CD14-positive monocyte (primary cell): ENCODE measurements at regions not wholly inside any gene's neighbourhood (a gene's known extent, or its start where the extent isn't known, plus 50 kb on each side); places are given as distances from the start of the nearest gene placed in this dataset. TPM values are rescaled to one million over a fixed set of nuclear protein-coding genes. Genes with fewer than 3 reads are reported as not detected.

ENCODE experiments used
- DNase-seq, 3 donors: peaks; one replicate each; pipeline ENCODE4 v3.0.0-alpha.2; 2011 to 2022
- H2AFZ ChIP-seq: 2 replicates; pipeline ENCODE4 v1.6.0; 2012; ENCODE audit warnings: mild to moderate bottlenecking, low read depth, low read length, inconsistent platforms; ENCODE audit not compliant: insufficient read depth, poor library complexity, severe bottlenecking
- H3K27ac ChIP-seq, 2 donors: 1 replicate in 1 of 2; 2 replicates in 1 of 2; pipeline ENCODE4 v1.5.1; 2012 to 2013; ENCODE audit warnings: low read length in 2 of 2, control low read depth in 1 of 2, inconsistent platforms in 1 of 2, low read depth in 1 of 2, mild to moderate bottlenecking in 1 of 2
- H3K27me3 ChIP-seq, 2 donors: one replicate each; pipeline versions ENCODE4 v1.6.0 to v1.6.1; 2011 to 2013; ENCODE audit warnings: low read length in 2 of 2; ENCODE audit not compliant: control insufficient read depth in 2 of 2, insufficient read depth in 2 of 2
- H3K36me3 ChIP-seq, 2 donors: replicated peaks in 1 of 2; 1 replicate in 1 of 2; 2 replicates in 1 of 2; pipeline versions ENCODE4 v1.5.1 to v1.6.1; 2012 to 2013; ENCODE audit warnings: low read length in 2 of 2, control low read depth in 1 of 2, inconsistent platforms in 1 of 2, mild to moderate bottlenecking in 1 of 2; ENCODE audit not compliant: insufficient read depth in 2 of 2, control insufficient read depth in 1 of 2
- H3K4me1 ChIP-seq, 2 donors: 1 replicate in 1 of 2; 2 replicates in 1 of 2; pipeline versions ENCODE4 v1.5.1 to v1.6.1; 2012 to 2013; ENCODE audit warnings: low read length in 2 of 2, control low read depth in 1 of 2, inconsistent platforms in 1 of 2, mild to moderate bottlenecking in 1 of 2, moderate library complexity in 1 of 2; ENCODE audit not compliant: insufficient read depth in 2 of 2, control insufficient read depth in 1 of 2
- H3K4me2 ChIP-seq: replicated peaks from 2 replicates; pipeline ENCODE3; 2012; ENCODE audit warnings: low read length, moderate library complexity, mild to moderate bottlenecking; ENCODE audit not compliant: poor library complexity, severe bottlenecking; ENCODE audit errors: extremely low read depth
- H3K4me3 ChIP-seq, 3 experiments: fragments of 200-600 bp in 1 of 3; sonication (generic) in 1 of 3; replicated peaks in 1 of 3; 1 replicate in 2 of 3; 2 replicates in 1 of 3; pipeline ENCODE4 v1.5.1; 2011 to 2013; ENCODE audit warnings: low read length in 3 of 3, mild to moderate bottlenecking in 3 of 3, control low read depth in 2 of 3, low read depth in 2 of 3, inconsistent platforms in 1 of 3, moderate library complexity in 1 of 3
- H3K79me2 ChIP-seq: 2 replicates; pipeline ENCODE4 v1.6.0; 2012; ENCODE audit warnings: mild to moderate bottlenecking, control low read depth, inconsistent platforms, low read length, moderate library complexity; ENCODE audit not compliant: insufficient read depth
- H3K9ac ChIP-seq: 2 replicates; pipeline ENCODE4 v1.6.0; 2017; ENCODE audit warnings: low read length, mild to moderate bottlenecking; ENCODE audit not compliant: insufficient read depth, poor library complexity, severe bottlenecking
- H3K9me3 ChIP-seq, 2 donors: replicated peaks in 1 of 2; 1 replicate in 1 of 2; 2 replicates in 1 of 2; pipeline versions ENCODE4 v1.5.1 to v1.6.1; 2012 to 2013; ENCODE audit warnings: low read length in 2 of 2, control low read depth in 1 of 2; ENCODE audit not compliant: control insufficient read depth in 1 of 2, insufficient read depth in 1 of 2
- H4K20me1 ChIP-seq: 2 replicates; pipeline ENCODE4 v1.6.0; 2012; ENCODE audit warnings: mild to moderate bottlenecking, low read length, control low read depth, moderate library complexity; ENCODE audit not compliant: insufficient read depth
- H3K27ac Mint-ChIP-seq, 7 donors: one replicate each; pipeline ENCODE4 v1.8.0; 2020; ENCODE audit warnings: mild to moderate bottlenecking in 7 of 7, mixed read lengths in 7 of 7, moderate library complexity in 6 of 7, inconsistent platforms in 2 of 7
- H3K27me3 Mint-ChIP-seq, 3 donors: one replicate each; pipeline ENCODE4 v1.8.0; 2021 to 2022; ENCODE audit warnings: low read depth in 3 of 3, mild to moderate bottlenecking in 3 of 3, mixed read lengths in 3 of 3, moderate library complexity in 3 of 3, inconsistent platforms in 1 of 3
- H3K36me3 Mint-ChIP-seq, 2 donors: one replicate each; pipeline ENCODE4 v1.8.0; 2020; ENCODE audit warnings: mixed read lengths in 2 of 2, inconsistent platforms in 1 of 2, mild to moderate bottlenecking in 1 of 2
- H3K4me1 Mint-ChIP-seq: one replicate; pipeline ENCODE4 v1.8.0; 2020; ENCODE audit warnings: mild to moderate bottlenecking, mixed read lengths
- H3K4me3 Mint-ChIP-seq, 2 donors: one replicate each; pipeline ENCODE4 v1.8.0; 2020; ENCODE audit warnings: mild to moderate bottlenecking in 2 of 2, mixed read lengths in 2 of 2, moderate library complexity in 1 of 2
- H3K9me3 Mint-ChIP-seq, 7 donors: one replicate each; pipeline ENCODE4 v1.8.0; 2020 to 2022; ENCODE audit warnings: mixed read lengths in 7 of 7, mild to moderate bottlenecking in 6 of 7, moderate library complexity in 6 of 7, inconsistent platforms in 2 of 7
- WGBS: methylation state at CpG from one replicate; pipeline ENCODE4 v1.1.5; 2013; ENCODE audit warnings: missing lambda C conversion rate; ENCODE audit not compliant: insufficient coverage; 5-methylcytosine and 5-hydroxymethylcytosine counted together
- intact Hi-C, 2 donors: fragments of 100-400 bp; cut with micrococcal nuclease; formaldehyde crosslinking; loops; one replicate each; pipeline versions ENCODE4 v1.15.0 to v1.15.1; 2023
- small RNA-seq: library from RNA; depleted of rRNA; stranded (forward); fragments of <200 nt; gene quantifications from one replicate; pipeline ENCODE3, GENCODE V24; 2012; ENCODE audit warnings: low read depth; ENCODE audit not compliant: insufficient read length
- TF ChIP-seq, protein P1 (sequence below): fragments of 200-600 bp; IDR thresholded peaks from one replicate; pipeline ENCODE4 v1.8.0; 2022; ENCODE audit warnings: antibody characterized with exemption, mild to moderate bottlenecking

DNA sequence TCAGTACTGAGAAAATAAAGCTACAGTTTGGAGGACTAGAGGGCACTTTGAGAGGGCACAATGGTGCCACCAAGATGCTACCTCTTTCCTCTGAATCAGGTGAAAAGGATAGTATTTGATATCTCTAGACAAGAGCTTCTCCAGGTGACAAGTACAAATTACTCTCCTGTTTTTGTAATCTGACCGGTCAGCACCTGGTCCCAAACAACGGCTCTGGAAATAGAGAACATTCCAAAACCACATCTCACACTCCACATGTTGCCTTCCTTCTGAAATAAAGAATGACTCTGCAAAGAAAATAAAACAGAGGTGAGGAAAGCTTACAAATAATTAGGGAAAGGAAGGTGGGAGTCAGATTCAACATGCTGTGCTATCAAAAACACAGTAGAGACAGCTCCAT lies 51.3 kb upstream of the CITED2 start:
- H3K79me2 ChIP-seq = no peaks in the 10 kb centered on the region
- Mint-ChIP-seq H3K4me3 (no peak overlapping the region), H3K9me3 (peaks cover 0 to 3% (median 0%) of the 10 kb centered on the region in 7 donors), H3K4me1 (peaks cover 39% of the 10 kb centered on the region), H3K36me3 (no peaks in the 10 kb centered on the region), H3K27me3 (no peaks in the 10 kb centered on the region), H3K27ac (no peak overlapping the region)
- no peak for DNase-seq
- no CpG with 5 or more reads among the region's 2 CpGs for WGBS
- no peak overlapping the region for H3K9ac ChIP-seq
- peaks cover 29 to 31% of the 10 kb centered on the region in 2 donors for H3K4me1 ChIP-seq
- no peak overlapping the region for H2AFZ ChIP-seq
- no peak overlapping the region for H3K4me2 ChIP-seq
- H3K36me3 ChIP-seq = no peaks in the 10 kb centered on the region
- no peaks in the 10 kb centered on the region for H3K9me3 ChIP-seq
- TF ChIP-seq, protein P1, sequence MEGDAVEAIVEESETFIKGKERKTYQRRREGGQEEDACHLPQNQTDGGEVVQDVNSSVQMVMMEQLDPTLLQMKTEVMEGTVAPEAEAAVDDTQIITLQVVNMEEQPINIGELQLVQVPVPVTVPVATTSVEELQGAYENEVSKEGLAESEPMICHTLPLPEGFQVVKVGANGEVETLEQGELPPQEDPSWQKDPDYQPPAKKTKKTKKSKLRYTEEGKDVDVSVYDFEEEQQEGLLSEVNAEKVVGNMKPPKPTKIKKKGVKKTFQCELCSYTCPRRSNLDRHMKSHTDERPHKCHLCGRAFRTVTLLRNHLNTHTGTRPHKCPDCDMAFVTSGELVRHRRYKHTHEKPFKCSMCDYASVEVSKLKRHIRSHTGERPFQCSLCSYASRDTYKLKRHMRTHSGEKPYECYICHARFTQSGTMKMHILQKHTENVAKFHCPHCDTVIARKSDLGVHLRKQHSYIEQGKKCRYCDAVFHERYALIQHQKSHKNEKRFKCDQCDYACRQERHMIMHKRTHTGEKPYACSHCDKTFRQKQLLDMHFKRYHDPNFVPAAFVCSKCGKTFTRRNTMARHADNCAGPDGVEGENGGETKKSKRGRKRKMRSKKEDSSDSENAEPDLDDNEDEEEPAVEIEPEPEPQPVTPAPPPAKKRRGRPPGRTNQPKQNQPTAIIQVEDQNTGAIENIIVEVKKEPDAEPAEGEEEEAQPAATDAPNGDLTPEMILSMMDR = no peak
- H3K4me3 ChIP-seq = no peak overlapping the region
- H3K27ac ChIP-seq = no peak overlapping the region
- intact Hi-C loops = no loop called here
- H4K20me1 ChIP-seq = no peaks in the 10 kb centered on the region
- no peaks in the 10 kb centered on the region for H3K27me3 ChIP-seq

DNA sequence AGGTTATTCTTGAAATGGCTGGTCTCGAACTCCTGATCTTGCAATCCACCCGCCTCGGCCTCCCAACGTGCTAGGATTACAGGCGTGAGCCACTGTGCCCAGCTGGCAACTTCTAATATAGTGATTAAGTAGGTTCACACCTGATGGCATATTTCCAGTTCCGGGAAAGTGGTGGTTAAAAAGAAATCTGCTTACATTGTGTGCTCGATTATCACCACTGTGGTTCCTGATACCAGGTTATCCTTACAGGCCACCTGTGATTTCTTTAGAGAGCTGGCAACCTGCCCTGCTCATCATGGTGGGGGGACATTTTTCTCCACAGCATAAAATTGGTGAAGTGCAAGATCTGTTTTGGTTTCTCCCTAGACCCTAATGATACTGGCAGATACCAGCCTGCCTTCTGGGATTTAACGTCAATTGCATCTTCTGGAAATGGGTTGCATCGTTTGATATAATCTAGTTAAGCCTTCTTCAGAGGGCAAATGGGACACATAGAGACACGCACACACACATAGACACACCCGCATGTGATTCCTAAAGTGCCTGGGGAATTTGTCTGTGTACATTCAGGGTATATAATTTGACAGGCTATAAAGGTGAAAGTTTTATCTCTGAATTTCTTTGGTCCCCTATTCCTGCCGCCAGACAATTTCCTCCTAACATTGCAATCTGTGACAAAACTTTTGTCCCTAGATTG lies 49.7 kb upstream of the CITED2 start:
- Histone ChIP-seq H3K27me3 (no peaks in the 10 kb centered on the region), H3K9ac (no peak overlapping the region), H3K36me3 (no peaks in the 10 kb centered on the region), H3K79me2 (no peaks in the 10 kb centered on the region), H3K27ac (no peak overlapping the region), H3K4me2 (no peak overlapping the region), H3K4me3 (no peak overlapping the region), H3K9me3 (no peaks in the 10 kb centered on the region), H2AFZ (no peak overlapping the region), H4K20me1 (no peaks in the 10 kb centered on the region), H3K4me1 (peaks cover 24 to 28% of the 10 kb centered on the region in 2 donors)
- WGBS = 79% methylated on average over 3 of the region's 12 CpGs
- Mint-ChIP-seq H3K27me3 (no peaks in the 10 kb centered on the region), H3K4me3 (no peak overlapping the region), H3K9me3 (peaks cover 0 to 3% (median 0%) of the 10 kb centered on the region in 7 donors), H3K4me1 (peaks cover 36% of the 10 kb centered on the region), H3K36me3 (no peaks in the 10 kb centered on the region), H3K27ac (no peak overlapping the region)
- TF ChIP-seq, protein P1 = no peak
- intact Hi-C loops = no loop called here
- no peak for DNase-seq

Small RNA genes in the stretch of these regions (small RNA-seq; reads per million reads assigned to genes)
- gene AL357080.1 (not detected), gene MIR3668 (not detected), gene MIR4465 (not detected), gene RN7SKP106 (not detected), gene RNA5SP220 (not detected)
